Activated naive CD4-positive, alpha-beta T cell treated with anti-CD3 and anti-CD28 coated beads, Interleukin-2, amount 50 U/mL, for 16 hours (primary cell): ENCODE measurements at regions not wholly inside any gene's neighbourhood (a gene's known extent, or its start where the extent isn't known, plus 50 kb on each side); places are given as distances from the start of the nearest gene placed in this dataset.
"Not testable (repeated sequence)": the region's sequence is repeated elsewhere in the genome, so short reads cannot be mapped to it uniquely, and the experiment has no call there.

Source experiments
- DNase-seq: peaks from one replicate; pipeline ENCODE4 v3.0.0-alpha.2; 2020

DNA sequence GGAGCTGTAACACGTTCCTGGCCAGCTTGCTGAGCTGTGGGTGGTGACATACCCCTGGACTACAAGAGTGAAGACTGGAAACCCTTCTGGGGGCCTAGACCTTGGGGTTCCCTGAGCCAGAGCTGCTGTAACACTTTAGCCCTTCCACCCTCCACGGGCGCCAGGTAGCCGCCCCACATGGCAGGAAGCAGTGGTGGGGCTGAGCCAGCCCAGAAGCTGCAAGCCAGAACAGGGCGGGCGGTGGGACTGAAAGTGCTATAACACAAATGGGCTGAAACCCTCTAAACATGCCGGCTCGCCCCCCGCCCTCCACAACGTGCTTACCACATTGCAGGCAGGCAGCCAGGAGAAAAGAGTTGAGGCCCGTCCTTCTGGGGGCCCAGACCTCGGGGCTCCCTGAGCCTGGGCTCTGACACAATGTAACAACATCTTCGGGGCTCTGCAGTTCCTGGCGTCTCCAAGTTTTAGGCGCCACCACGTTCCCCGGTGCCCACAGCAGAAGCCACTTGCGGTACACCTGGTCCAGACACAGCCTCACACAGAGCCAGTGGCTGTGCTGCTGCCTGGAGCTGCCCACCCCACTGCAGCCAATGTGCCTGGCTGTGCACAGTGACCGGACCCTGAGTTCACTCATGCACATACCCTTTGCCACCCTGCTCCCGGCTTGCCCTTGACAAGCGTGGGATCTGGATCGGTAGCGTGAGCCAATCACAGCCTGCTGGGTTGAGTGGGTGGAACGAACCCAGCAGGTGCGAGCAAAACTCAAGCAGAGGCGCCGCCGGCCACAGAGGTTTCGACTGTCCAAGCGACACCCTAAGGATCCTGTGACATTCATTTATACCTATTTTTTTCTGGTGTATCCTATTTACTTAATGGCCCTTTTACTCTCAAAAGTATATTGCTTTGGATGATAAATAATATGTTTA lies 127.4 kb upstream of the FHL2 start:
- no peak for DNase-seq

DNA sequence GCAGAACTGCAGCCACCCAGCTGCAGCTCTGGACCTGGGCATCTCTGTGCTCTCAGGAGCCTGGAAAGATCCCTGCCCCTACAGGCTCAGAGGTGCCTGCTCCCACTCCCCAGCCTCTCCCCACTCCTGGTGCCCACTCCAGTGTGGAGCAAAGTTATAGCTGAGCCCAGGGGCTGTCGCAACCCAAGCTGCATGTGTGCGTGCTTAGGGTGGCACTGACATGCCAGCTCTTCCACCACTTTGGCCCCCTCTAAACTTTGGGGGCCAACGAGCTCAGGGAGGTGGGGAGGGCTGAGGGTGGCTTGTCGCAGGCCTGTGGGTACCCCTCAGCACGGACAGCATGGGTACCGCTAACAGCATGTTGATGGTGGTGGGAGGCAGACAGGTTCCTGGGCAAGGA lies 126.3 kb upstream of the FHL2 start:
- DNase-seq: no peak

DNA sequence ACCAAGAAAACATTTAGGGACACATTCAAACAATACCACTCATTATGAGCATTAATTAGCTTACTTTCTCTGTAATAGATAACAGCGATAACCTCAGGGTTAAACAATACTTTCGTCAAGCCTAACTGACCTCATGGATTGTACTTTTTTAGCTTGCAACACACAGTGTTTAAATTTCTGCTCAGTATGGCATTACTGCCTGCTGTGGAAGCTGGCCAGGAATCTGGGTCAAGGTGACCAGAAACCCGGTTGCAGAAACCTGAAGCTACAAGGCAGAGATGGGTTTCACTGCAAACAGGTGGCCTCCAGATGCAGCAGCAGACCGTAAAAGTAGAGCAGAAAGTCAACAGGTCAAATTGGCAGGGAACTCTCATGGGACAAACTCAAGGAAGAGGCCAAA lies 123.8 kb upstream of the FHL2 start:
- DNase-seq: no peak

DNA sequence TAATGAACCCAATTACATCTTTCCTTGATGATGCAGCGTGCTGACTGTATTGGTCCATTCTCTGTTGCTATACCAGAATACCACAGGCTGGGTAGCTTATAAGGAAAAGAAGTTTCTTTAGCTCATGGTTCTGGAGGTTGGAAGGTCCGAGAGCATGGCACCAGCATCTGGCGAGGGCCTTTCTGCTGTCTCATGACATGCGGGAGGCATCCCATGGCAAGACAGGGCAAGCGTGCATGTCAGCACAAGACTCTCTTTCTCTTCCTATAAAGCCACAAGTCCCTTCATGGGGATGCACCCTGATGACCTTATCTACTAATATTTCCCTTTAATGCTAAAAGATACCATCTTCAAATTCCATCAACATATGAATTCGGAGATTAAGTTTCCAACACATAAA lies 122.8 kb upstream of the FHL2 start:
- DNase-seq: no peak

DNA sequence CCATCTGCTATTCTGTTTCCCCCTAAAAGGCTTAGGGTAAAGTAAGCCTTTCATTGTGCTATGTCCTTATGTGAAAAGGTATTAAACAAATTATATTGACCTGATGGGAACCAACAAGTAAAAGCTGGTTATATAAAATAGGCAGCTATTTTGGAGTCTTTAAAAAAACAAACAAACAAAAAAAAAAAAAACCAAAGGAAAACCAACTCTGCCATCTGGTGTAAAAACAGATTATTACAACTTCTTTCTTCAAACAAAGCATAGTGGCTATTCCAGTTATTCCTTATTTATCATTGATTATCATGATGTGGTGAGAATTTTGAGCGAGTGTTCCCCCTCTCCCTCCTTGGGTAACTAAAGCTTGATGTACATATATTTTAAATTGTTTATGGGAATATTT lies 122.3 kb upstream of the FHL2 start:
- DNase-seq: no peak

DNA sequence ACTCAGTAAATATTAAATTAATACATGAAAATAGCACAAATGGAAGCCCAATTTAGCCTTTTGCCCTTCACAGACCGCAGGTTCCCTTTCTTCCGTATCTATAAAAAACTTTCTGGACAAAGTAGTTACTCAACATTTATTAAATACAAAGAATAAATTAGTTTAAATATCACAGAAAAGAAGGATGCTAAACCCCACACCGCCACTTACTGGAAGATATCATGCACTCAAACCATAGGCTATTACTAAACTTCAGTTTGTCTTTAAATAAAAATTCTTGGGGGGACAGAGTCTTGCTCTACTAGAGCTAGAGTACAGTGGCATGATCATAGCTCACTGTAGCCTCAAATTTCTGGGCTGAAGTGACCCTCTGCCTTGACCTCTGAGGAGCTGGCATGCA lies 120.7 kb upstream of the FHL2 start:
- DNase-seq: no peak

DNA sequence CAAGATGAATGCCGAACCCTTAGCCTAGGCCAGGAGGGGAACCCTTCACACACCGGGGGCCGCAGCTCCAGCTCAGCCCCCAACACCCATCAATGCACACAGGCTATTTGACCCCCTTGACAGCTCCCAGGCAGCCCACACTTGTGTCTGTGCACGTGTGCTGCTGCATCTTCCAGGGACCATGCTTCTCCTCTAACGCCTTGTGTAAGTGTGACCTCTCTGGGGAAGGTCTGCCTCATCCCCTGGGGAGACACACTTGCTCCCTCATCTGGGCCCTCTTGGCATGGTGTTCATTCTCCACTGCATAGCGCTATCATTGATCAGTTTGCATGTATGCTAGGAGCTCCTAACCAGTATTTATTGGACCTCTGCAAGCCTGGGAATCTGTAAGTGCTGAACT lies 120.0 kb upstream of the FHL2 start:
- no peak for DNase-seq

DNA sequence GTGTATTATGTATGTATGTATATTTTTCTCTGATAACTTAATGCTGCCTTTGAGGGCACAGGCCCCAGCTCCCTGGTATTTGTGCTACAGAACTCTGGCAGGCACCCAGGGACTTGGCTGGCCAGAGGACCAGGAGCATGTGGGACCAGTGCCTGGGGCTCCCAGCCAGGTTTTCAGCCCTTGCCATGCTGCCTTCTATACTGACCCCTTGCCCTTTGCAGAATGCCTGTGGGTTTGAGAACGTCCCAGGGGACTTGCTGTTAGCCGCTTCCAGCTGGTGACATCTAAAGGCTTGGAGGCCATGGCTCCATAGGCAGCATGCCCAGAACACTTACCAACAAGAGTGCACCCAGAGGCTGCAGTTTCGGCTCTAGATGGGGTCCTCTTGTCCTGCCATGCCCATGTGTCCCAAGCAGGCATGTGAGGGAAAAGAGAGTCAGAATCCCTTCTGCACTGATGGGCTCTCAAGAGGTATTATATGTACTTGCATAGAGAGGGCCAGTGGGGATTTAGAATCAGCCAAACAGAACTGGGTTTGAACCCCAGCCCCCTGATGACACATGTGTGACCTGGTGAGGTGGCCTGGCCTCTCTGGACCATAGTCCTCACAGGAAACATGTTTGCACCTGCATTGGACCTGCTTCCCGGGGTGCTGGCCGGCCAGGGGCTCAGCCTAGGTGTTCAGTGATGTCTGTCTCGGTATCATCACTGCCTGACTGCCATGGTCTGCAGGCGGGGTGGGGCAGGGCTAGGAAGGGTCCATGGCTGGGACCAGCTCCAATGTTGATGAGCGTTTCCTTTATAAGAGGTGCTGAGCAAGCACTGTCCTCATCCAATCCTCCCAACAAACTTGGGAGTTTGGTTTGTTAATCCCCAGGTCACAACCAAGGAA lies 119.2 kb upstream of the FHL2 start:
- DNase-seq: no peak

DNA sequence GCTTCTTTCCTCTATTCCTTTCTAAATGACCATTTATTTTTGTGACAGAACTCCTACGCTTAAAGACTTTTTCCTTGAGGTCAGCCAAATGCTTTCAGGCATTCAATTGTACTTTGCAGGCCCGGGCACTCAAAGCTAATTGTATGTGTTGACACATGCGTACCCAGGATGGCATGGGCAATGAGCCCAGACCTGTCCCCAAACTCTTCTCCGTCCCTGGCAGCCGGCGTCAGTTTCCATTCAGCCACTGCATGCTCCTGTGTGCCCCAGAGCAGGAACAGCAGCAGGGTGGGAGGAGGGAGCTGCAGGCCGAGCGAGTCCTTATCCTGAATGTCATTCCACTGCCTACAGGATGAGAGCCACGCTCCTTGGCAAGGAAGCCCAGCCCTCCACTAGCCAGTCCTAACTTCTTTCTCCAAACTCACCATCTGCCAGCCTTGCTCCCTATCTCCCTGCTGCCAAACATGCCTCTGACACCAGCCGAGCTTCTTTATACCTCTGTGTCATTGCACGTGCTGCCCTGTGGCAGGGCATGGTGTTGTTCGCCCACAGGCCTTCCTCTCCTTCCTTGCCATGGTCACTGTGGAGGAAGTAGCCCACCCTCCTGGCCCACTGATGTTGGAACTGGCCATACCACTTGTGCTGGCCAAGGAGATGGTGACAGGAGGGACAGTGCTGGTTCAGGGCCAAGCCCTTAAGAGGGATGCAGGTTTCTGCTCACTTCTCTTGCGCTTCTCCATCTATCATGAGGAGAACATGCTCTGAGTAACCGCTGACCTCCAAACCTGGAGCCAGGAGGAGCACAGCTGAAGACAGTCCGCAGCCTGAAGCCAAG lies 116.9 kb upstream of the FHL2 start:
- DNase-seq: no peak

DNA sequence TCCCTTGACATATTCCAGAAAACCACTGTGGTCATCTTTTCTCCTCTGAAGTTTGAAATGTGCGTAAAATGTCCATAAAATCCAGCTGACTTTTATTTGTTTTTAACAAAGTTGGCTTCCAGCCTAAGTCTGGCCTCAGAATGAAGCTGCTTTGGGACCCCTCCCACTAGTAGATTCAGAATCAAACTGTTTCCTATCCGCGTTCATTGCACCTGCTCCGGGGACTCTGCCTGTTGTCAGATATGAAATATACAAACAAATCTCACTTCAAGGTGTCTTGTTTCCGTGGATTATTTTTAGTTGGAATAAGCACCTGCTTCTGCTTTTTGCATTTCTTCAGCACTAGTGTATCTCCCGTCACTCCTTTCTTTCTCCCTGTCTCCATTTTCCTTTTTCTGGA lies 115.7 kb upstream of the FHL2 start:
- no peak for DNase-seq

DNA sequence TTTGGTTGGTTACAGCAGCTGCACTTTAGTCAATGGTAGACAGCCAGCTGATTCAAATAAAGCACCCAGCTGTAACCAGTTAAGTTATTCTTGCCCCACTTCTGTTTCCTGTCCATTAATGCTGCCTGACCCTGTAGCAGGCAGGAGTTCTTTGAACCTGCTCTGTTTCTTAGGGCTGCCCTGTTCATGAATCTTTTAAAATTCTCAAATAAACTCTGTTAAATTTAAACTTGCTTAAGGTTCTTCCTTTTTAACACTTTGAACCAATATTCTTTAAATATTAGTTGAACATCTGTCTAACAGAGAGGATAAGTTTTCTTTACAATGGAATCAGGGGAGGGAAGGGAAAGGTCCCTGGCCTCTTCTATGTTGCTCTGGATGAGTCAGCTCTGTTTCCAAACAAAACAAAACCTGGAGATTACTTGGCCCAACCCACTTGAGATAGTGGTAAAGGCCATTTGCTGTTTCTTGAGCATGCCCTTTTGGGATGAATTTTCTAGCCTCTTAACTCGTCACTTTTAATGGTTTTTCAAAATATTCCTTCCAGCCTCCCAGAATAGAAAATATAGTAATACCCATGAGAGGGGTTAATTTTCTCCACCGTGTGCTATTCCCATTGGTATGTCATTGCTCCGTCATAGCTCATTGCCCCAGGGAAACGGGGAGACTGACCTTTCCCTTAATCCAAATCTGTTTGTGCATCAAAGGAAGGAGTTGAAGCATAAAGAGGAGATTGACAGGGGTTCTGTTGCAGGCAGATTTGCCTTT lies 112.1 kb upstream of the FHL2 start:
- no peak for DNase-seq

DNA sequence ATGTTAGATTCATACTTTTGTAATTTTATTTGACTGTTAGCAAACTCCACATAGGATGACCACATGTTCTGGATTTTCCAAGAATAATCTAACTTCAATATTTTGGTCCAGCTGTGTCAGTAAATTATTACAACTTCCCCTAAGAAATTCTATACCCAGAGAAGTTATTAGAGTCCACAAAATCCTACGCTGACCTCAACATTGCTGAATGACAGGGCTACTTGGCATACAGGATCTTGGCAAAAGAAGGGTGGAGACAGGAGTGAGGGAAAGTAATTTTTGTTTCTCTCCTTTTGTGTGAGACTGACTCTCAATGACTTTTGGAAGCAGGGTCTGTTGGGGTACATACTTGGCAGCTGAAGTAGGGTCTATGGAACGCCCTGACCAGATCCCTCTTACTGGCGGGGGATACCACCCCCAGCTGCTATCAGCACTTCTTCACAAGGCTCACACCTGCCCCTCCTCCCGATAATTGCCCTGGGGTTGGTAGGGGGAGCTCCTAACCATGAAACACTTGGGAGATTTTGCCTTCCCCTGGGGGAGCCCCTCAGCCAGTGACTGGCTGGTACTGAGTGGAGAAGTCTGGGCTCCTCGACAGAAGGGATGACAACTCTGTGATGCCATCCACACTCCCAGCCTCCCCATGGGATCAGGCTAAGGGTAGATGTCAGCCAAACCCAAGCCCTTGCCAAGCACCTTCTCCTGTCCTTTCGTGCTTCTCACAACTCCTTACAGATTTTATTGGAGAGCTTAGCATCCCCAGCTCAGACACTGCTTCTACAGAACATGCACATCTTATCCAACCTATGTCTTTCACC lies 110.6 kb upstream of the FHL2 start:
- no peak for DNase-seq

DNA sequence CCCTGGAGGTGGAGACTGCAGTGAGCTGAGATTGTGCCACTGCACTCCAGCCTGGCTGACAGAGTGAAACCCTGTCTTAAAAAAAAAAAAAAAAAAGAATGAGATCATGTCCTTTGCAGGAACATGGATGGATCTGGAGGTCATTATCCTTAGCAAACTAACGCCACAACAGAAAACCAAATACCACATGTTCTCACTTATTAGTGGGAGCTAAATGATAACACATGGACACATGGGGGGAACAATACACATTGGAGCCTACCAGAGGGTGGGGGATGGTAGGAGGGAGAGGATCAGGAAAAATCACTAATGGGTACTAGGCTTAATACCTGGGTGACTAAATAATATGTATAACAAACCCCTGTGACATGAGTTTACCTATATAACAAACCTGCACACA lies 108.0 kb upstream of the FHL2 start:
- DNase-seq: not testable (repeated sequence)

DNA sequence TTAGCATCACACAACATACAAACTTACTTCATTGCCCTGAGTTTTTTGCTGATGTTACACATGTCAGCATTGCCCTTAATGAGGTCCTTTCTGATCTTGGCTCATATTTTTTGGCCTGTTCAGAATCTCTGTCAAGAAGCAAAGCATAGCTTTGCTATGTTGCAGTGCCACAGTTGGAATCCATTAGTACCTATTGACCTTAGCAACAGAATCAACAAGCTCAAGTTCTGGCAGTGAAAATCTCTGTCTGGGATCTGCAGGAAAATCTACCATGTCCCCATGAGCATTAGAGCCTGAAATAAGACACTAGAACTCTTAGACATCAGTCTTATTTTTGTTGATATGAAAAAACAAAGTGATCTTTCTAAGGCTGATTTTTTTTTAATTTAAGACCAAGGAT lies 105.6 kb upstream of the FHL2 start:
- no peak for DNase-seq

DNA sequence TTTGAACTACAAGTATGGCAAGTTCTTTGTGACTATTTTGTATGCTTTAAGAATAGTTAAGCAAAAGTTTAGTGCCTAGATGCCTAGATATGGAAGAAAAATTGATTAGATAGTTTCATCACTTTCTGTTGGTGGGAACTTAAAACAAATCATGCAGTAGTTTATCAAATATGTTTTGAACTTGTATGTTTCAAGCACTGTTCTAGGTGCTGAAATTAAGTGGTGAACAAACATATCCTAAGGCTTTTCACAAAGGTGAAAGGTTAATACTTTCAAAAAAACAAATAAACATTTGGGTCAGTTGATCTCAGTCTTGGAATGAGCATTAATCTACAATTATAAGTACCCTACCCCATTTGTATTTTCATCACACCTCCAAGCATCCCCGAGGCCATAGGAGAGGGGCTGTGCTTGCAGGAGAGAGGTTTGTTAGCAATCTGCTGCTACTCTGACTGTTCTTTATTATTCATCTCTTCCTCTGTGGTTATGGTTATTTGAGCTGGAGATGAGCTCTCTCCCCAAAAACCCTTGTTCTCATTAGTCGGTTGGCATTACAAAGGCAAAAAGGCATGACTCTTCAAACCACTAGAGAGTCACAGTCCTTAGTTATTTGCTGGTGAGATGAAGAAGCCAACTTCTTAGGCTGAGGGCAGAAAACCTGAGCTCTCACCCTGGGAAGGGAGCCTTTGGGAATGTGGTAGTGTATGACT lies 103.9 kb upstream of the FHL2 start:
- no peak for DNase-seq

DNA sequence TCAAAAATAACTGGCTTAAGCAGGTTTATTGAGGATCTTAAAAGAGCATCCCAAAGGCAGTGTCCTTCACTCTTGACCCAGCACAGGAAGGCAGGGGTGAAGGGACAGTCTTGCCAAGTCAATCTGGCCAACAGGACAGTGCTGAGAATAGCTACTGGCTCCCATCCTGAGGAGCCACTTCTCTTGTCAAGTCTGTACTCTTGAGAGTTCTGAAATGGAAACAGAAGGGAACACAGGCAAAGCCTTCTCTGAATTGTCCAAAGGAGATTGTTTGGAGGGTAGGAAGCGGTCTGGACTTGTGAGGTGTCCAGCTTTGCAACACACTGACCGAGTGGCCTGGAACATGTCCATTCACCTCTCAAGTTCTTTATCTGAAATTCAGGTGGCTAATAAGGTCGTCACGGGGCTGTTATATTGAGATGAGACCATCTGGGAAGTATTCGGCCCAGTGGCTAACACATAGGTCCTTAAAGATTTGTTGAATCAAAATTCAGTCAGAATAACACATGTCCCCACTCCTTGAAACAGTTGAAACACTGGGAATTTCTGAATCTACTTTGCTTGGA lies 99.5 kb upstream of the FHL2 start:
- no peak for DNase-seq

DNA sequence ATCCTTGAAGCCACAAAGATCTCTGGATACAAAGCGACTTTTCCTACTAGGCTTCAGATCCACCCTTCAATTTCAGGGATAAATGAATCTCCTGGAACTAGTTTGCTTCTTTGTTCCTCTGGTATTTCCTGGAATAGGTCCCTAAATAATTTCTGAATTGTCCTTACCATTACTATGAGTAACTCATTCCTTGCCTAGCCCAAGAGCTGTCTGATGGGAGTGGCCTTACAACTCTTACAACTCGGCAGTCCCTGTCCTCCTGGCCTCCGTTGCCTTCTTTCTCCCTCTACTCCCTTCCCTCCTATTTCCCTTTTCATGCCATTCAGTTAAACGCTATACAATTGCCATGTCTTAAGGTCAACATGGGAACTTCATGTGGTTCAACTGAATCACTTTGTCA lies 98.2 kb upstream of the FHL2 start:
- no peak for DNase-seq

DNA sequence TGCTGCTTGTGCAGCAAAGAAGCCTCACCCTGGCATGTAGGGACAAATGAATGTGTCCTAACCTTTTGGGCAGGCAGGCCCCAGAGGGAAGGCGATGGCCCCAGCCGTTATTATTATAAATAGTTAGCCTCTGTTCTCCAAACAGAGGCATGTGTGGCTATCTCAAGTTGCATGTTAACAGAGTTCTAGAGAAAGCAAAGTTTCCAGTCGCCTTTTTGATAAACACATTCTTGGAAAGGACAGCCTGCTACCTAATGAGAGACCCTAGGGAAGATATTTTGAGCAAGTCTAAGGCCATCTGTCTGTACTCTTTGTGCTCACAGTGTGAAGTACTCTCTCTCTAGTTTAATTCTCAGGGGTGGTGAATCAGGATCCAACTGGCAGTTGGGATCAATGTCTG lies 97.4 kb upstream of the FHL2 start:
- DNase-seq: no peak

DNA sequence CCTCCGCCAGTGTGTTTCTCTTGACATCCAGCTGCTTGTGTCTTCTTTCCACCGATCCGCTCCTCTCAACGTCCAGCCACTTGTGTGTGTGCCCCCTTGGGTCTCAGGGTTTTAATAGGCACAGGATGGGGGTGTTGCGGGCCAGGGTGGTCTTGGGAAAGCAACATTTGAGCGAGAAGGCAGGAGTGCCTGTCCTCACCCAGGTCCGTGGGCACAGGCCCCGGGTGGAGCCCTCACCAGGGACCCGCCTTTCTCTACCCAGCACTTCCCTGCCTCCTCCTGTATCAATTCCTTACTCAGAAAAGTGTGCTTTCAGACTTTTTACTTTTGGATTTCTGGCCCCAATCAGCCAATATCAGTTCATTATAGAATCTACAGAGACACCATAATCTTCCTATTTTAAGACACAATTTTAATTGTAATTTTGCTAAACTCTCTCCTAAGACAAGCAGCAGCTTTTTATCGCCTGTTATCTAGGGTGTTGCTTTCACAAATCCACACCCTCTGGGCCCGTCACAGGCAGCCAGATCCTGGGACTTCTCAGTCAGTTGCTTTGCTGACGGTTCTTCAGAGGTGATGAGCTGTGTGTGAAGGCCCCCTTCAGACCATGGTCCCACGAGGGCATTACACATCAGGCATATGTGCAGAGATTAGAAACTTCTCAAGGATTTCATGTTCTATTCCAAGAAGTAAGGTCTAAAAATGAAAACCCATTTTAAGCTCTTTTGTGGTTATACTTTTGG lies 96.0 kb upstream of the FHL2 start:
- DNase-seq: no peak

DNA sequence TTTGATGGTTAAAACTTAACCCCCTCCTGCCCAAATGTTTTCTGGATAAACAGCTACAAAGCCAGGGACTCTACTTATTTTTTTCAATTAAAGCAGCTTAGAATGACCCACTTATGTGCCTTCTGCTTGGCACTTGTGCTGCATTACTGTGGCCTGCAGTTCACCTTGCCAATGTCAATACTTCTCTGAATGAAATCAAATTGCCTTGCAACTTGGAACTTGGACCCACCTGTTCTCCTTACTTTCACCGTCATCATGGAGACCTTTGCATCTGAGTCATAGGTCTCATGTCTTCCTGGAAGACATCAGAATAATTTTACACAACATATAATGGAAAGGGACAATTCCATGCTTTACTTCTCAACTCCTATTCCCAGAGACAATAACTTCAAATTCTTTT lies 92.1 kb upstream of the FHL2 start:
- DNase-seq: no peak
